ENCODE measurements at regions not wholly inside any gene's neighbourhood (a gene's known extent, or its start where the extent isn't known, plus 50 kb on each side); places are given as distances from the start of the nearest gene placed in this dataset.

DNA sequence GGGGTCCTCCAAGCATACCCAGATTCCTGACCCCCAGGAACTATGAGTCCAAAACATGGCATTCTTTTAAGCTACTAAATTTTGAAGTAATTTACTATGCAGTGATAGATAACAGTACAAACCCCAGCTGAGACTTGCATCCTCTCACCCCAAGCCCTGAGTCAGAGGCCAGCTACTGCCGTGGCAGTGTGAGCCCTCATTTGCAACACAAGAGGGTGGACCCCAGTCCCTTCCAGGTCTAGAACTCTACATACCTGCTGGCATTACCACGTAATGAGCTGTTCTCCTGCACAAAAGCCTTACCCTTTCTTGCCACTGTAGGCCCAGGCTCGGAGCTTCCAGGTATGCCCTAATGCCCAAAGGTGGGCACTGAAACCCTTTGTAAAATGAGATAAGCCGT lies 108.6 kb upstream of the ERCC6L2 start:
- TF ChIP-seq, protein P1, sequence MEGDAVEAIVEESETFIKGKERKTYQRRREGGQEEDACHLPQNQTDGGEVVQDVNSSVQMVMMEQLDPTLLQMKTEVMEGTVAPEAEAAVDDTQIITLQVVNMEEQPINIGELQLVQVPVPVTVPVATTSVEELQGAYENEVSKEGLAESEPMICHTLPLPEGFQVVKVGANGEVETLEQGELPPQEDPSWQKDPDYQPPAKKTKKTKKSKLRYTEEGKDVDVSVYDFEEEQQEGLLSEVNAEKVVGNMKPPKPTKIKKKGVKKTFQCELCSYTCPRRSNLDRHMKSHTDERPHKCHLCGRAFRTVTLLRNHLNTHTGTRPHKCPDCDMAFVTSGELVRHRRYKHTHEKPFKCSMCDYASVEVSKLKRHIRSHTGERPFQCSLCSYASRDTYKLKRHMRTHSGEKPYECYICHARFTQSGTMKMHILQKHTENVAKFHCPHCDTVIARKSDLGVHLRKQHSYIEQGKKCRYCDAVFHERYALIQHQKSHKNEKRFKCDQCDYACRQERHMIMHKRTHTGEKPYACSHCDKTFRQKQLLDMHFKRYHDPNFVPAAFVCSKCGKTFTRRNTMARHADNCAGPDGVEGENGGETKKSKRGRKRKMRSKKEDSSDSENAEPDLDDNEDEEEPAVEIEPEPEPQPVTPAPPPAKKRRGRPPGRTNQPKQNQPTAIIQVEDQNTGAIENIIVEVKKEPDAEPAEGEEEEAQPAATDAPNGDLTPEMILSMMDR (IDR thresholded peaks at IDR 0.05): no peak

DNA sequence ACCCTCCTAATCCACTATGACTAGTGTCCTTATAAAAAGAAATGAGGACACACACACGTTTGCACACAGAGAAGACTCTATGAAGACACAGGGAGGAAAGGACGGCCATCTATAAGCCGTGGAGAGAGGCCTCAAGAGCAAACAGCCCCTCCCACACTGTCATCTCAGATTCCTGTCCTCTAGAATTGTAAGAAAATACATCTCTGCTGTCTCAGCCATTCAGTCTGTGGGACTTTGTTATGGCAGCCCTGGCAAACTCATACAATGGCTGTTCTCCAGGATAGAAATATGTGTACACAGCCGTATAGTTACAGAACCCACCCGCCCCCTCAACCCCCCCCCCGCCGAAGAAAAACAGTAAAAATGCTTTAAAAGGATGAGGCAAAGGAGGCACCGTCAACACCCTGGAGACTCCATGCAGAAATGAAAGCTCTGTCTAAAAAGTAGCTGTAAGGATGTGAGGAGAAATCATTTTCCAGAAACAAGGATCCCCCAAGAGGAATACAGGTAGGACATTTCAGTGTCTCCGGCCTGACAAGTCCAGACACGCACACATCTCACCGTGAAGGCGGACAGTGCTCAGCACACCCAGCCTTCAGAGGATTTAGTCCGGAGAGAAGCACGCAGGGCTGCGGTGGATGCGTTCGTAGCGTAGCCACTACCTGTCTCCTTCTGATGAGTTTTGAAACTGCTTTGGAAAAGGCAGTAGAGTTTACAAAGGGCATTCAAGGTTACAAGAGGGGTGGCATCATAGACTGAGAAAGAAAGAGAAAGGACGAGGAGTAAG lies 110.8 kb upstream of the ERCC6L2 start:
- TF ChIP-seq, protein P1 (IDR thresholded peaks at IDR 0.05): no peak

DNA sequence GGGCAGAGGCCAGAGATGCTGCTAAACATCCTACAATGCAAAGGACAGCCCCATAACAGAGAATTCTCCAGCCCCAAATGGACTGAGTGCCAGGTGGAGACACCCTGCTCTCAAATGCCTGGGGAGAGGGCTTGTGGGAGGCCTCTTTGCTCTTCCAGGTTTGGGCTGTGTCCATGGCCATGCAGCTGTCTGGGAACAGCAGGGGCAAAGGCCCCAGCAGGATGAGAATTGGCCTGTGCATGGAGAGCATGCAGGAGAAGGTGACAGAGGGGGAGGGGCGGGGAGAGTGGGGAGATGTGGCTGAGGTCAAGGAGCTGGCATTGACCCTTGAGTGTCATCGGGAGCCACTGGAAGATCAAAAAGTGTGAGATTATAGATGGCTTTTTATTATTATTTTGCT lies 111.5 kb upstream of the ERCC6L2 start:
- TF ChIP-seq, protein P1 (IDR thresholded peaks at IDR 0.05): no peak

- TF ChIP-seq, protein P1 (IDR thresholded peaks at IDR 0.05): no peak
These were observed 112.5 kb upstream of the ERCC6L2 start for GRCh38 chr9:95763006-95763405.

GRCh38 chr9:95762322-95762721 lies 113.2 kb upstream of the ERCC6L2 start:
- TF ChIP-seq, protein P1 (IDR thresholded peaks at IDR 0.05): no peak

DNA sequence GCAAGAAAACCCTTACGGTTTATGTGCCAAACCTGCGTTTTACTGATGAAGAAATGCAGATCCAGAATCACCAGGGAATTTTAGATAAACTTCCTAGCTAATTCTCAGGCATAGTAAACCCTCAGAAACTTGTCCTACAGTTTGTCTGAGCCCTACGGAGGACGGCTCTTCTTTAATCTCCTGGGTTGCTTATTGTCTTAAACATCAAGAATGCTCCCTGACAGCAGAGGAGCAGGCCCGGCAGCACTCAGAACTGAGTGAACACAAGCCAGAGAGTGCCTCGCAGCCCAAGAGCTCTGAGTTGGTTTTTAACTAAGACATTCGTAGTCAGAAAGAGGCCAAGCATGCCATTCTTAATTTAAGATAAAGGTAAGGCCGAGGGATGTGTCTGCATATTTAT lies 114.7 kb upstream of the ERCC6L2 start:
- TF ChIP-seq, protein P1 (IDR thresholded peaks at IDR 0.05): no peak

- TF ChIP-seq, protein P1 (IDR thresholded peaks at IDR 0.05): no peak
These were observed 118.1 kb upstream of the ERCC6L2 start for GRCh38 chr9:95757439-95757838.

DNA sequence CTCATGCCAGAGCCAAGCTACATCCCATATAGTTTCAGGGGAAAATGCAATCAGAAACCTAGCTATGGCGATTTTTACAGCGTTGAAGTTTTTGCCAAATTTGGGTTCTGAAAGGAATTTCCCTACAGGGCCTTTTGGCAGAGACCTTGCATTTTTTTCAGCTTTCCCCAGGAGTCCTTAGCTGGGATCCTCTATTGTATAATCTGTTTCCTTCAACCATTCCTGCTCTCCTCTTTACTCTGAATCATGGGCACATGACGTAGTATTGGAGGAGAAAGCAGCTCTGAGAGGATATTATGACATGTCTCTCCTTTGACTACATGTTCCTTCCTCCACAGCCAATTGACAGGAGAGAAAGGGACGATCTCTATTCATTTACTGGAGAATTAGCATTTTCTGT lies 118.5 kb upstream of the ERCC6L2 start:
- TF ChIP-seq, protein P1 (IDR thresholded peaks at IDR 0.05): no peak
